Adrenal gland (tissue), 5 donors: ENCODE measurements at regions not wholly inside any gene's neighbourhood (a gene's known extent, or its start where the extent isn't known, plus 50 kb on each side); places are given as distances from the start of the nearest gene placed in this dataset.

Source experiments
- CTCF ChIP-seq, 6 experiments: fragments of 450-650 bp in 4 of 6; fragments of 200-600 bp in 2 of 6; sonication (generic) in 1 of 6; IDR thresholded peaks; 1 replicate in 5 of 6; 2 replicates in 1 of 6; pipeline versions ENCODE4 v1.5.1 to v1.8.0; 2016 to 2021; ENCODE audit warnings: antibody characterized with exemption in 6 of 6, mild to moderate bottlenecking in 2 of 6, moderate library complexity in 1 of 6
- POLR2A ChIP-seq, 2 donors: fragments of 450-650 bp; IDR thresholded peaks; one replicate each; pipeline ENCODE4 v1.6.1; 2017; ENCODE audit warnings: antibody characterized with exemption in 2 of 2, mild to moderate bottlenecking in 2 of 2, moderate library complexity in 1 of 2
- donor health status: DM: no; HTN: no; CAD: no.

GRCh38 chrX:146259207-146259606, 441.6 kb downstream of the SLITRK2 start:
- TF ChIP-seq POLR2A (IDR thresholded peaks at IDR 0.05) = no peak
- TF ChIP-seq CTCF (IDR thresholded peaks at IDR 0.05) = no peak
